ENCODE measurements at regions not wholly inside any gene's neighbourhood (a gene's known extent, or its start where the extent isn't known, plus 50 kb on each side); places are given as distances from the start of the nearest gene placed in this dataset.
"Not testable (repeated sequence)": the region's sequence is repeated elsewhere in the genome, so short reads cannot be mapped to it uniquely, and the experiment has no call there.

GRCh38 chr7:73960548-73960947 is 67.4 kb upstream of the ELN start:
- H3K4me1 ChIP-seq (ENCODE audit: insufficient read depth, low read length) = no peaks in the 10 kb centered on the region
- ATAC-seq (ENCODE audit: insufficient read depth, low read depth) = no peak
- DNase-seq = no peak

DNA sequence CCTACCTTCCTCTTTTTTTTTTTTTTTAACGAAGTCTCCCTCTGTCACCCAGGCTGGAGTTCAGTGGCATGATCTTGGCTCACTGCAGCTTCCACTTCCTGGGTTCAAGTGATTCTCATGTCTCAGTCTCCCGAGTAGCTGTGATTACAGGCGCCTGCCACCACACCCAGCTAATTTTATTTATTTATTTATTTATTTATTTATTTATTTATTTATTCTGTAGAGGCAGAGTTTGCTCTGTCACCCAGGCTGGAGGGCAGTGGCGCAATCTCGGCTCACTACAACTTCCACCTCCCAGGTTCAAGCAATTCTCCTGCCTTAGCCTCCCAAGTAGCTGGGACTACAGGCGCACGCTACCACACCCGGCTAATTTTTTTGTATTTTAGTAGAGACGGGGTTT is 66.0 kb upstream of the ELN start:
- not testable (repeated sequence) for H3K4me2 ChIP-seq (ENCODE audit: insufficient read depth, low read length); H3K4me3 ChIP-seq (ENCODE audit: low read depth in 1 of 2, low read length in 2 of 2); H2AFZ ChIP-seq (ENCODE audit: low read depth, low read length); H3K79me2 ChIP-seq (ENCODE audit: insufficient read depth, low read length); H3K4me1 ChIP-seq (ENCODE audit: insufficient read depth, low read length); H4K20me1 ChIP-seq (ENCODE audit: insufficient read depth, low read length); DNase-seq; H3K27ac ChIP-seq (ENCODE audit: low read length); H3K27me3 ChIP-seq (ENCODE audit: insufficient read depth, low read length, poor library complexity); H3K9ac ChIP-seq (ENCODE audit: low read depth, low read length); H3K36me3 ChIP-seq (ENCODE audit: insufficient read depth, low read length); ATAC-seq (ENCODE audit: insufficient read depth, low read depth)
- H3K9me3 ChIP-seq (ENCODE audit: insufficient read depth, low read length, severe bottlenecking) = peaks cover 12% of the 10 kb centered on the region

More at GRCh38 chr7:73960548-73960947, 67.4 kb upstream of the ELN start:
- Histone ChIP-seq H3K27me3 (ENCODE audit: insufficient read depth, low read length, poor library complexity) (no peaks in the 10 kb centered on the region), H3K9me3 (ENCODE audit: insufficient read depth, low read length, severe bottlenecking) (peaks cover 12% of the 10 kb centered on the region), H3K79me2 (ENCODE audit: insufficient read depth, low read length) (no peaks in the 10 kb centered on the region), H3K36me3 (ENCODE audit: insufficient read depth, low read length) (no peaks in the 10 kb centered on the region), H3K4me2 (ENCODE audit: insufficient read depth, low read length) (no peak overlapping the region), H2AFZ (ENCODE audit: low read depth, low read length) (no peak overlapping the region), H3K27ac (ENCODE audit: low read length) (no peak overlapping the region), H3K4me3 (ENCODE audit: low read depth in 1 of 2, low read length in 2 of 2) (no peak overlapping the region), H3K9ac (ENCODE audit: low read depth, low read length) (no peak overlapping the region), H4K20me1 (ENCODE audit: insufficient read depth, low read length) (no peaks in the 10 kb centered on the region)
- TF ChIP-seq EZH2 (IDR thresholded peaks at IDR 0.05; ENCODE audit: borderline replicate concordance, low read depth, low read length, severe bottlenecking) (no peak), CTCF (IDR thresholded peaks at IDR 0.05; ENCODE audit: borderline replicate concordance, extremely low read depth, low read length, poor library complexity, severe bottlenecking) (no peak)

DNA sequence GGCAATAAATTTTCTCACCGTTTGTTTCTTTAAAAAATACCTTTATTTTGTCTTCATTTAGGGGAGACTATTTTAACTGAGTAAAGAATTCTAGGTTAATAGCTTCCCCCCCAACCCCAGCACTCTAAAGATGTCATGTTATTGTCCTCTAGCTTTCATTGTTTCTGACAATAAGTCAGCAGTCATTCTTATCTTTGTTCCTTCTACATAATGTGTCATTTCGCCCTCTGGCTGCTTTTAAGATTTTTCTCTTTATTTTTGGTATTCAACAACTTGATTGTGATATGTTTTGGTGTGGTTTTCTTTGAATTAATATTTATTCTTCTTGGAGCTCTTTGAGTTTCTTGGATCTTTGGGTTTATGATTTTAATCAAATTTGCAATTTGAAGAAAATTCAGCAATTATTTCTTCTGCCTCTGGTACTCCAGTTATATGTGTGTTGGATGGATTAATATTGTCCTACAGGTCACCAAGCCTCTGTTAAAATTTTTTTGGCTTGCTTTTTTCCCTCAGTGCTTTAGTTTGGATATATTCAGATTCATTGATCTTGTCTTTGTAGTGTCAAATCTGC is 64.6 kb upstream of the ELN start:
- TF ChIP-seq CTCF (IDR thresholded peaks at IDR 0.05; ENCODE audit: borderline replicate concordance, extremely low read depth, low read length, poor library complexity, severe bottlenecking) (no peak), EZH2 (IDR thresholded peaks at IDR 0.05; ENCODE audit: borderline replicate concordance, low read depth, low read length, severe bottlenecking) (no peak)
- DNase-seq = no peak

GRCh38 chr7:73964786-73965185 is 63.2 kb upstream of the ELN start:
- no peaks in the 10 kb centered on the region for H3K36me3 ChIP-seq (ENCODE audit: insufficient read depth, low read length)
- ATAC-seq (ENCODE audit: insufficient read depth, low read depth) (no peak), DNase-seq (no peak)
- H2AFZ ChIP-seq (ENCODE audit: low read depth, low read length) = no peak overlapping the region
- H4K20me1 ChIP-seq (ENCODE audit: insufficient read depth, low read length) = no peaks in the 10 kb centered on the region
- H3K79me2 ChIP-seq (ENCODE audit: insufficient read depth, low read length) = no peaks in the 10 kb centered on the region
- TF ChIP-seq EZH2 (IDR thresholded peaks at IDR 0.05; ENCODE audit: borderline replicate concordance, low read depth, low read length, severe bottlenecking) = no peak
- TF ChIP-seq CTCF (IDR thresholded peaks at IDR 0.05; ENCODE audit: borderline replicate concordance, extremely low read depth, low read length, poor library complexity, severe bottlenecking) = no peak
- H3K27ac ChIP-seq (ENCODE audit: low read length) = no peak overlapping the region
- peaks cover 12% of the 10 kb centered on the region for H3K9me3 ChIP-seq (ENCODE audit: insufficient read depth, low read length, severe bottlenecking)
- H3K9ac ChIP-seq (ENCODE audit: low read depth, low read length) = no peak overlapping the region
- no peak overlapping the region for H3K4me3 ChIP-seq (ENCODE audit: low read depth in 1 of 2, low read length in 2 of 2)
- H3K4me2 ChIP-seq (ENCODE audit: insufficient read depth, low read length) = no peak overlapping the region
- H3K27me3 ChIP-seq (ENCODE audit: insufficient read depth, low read length, poor library complexity) = no peaks in the 10 kb centered on the region
- no peaks in the 10 kb centered on the region for H3K4me1 ChIP-seq (ENCODE audit: insufficient read depth, low read length)

More for the DNA sequence above, 64.6 kb upstream of the ELN start:
- Histone ChIP-seq H2AFZ (ENCODE audit: low read depth, low read length) (no peak overlapping the region), H3K4me3 (ENCODE audit: low read depth in 1 of 2, low read length in 2 of 2) (no peak overlapping the region), H3K27ac (ENCODE audit: low read length) (no peak overlapping the region), H3K36me3 (ENCODE audit: insufficient read depth, low read length) (no peaks in the 10 kb centered on the region), H3K79me2 (ENCODE audit: insufficient read depth, low read length) (no peaks in the 10 kb centered on the region), H4K20me1 (ENCODE audit: insufficient read depth, low read length) (no peaks in the 10 kb centered on the region), H3K4me1 (ENCODE audit: insufficient read depth, low read length) (no peaks in the 10 kb centered on the region), H3K27me3 (ENCODE audit: insufficient read depth, low read length, poor library complexity) (no peaks in the 10 kb centered on the region), H3K9me3 (ENCODE audit: insufficient read depth, low read length, severe bottlenecking) (peaks cover 12% of the 10 kb centered on the region), H3K9ac (ENCODE audit: low read depth, low read length) (no peak overlapping the region), H3K4me2 (ENCODE audit: insufficient read depth, low read length) (no peak overlapping the region)
- no peak for ATAC-seq (ENCODE audit: insufficient read depth, low read depth)

Data from DND-41 (cell line).